ENCODE measurements at regions not wholly inside any gene's neighbourhood (a gene's known extent, or its start where the extent isn't known, plus 50 kb on each side); places are given as distances from the start of the nearest gene placed in this dataset.
A peak's percentile ranks its signal among the peaks of the same experiment; 100 is the strongest.

GRCh38 chr1:69290291-69290690 lies 277.4 kb upstream of the LRRC7 start:
- H3K4me1 Mint-ChIP-seq = no peaks in the 10 kb centered on the region
- no peaks in the 10 kb centered on the region for H3K36me3 Mint-ChIP-seq
- no peak overlapping the region for H3K27ac Mint-ChIP-seq
- H3K9me3 Mint-ChIP-seq = peaks cover 11% of the 10 kb centered on the region
- no peak overlapping the region for H3K4me3 Mint-ChIP-seq
- DNase-seq (ENCODE audit: low spot score in 2 of 2) (no peak), ATAC-seq (no peak)

- ATAC-seq (no peak), DNase-seq (ENCODE audit: low spot score in 2 of 2) (no peak)
- Mint-ChIP-seq H3K36me3 (no peaks in the 10 kb centered on the region), H3K4me1 (no peaks in the 10 kb centered on the region), H3K9me3 (peaks cover 11% of the 10 kb centered on the region), H3K27ac (no peak overlapping the region), H3K4me3 (no peak overlapping the region)
Observed at GRCh38 chr1:69291541-69291940, 276.2 kb upstream of the LRRC7 start.

- ATAC-seq (no peak), DNase-seq (ENCODE audit: low spot score in 2 of 2) (no peak)
- H3K4me1 Mint-ChIP-seq = no peaks in the 10 kb centered on the region
- no peak overlapping the region for H3K4me3 Mint-ChIP-seq
- no peak overlapping the region for H3K27ac Mint-ChIP-seq
- H3K9me3 Mint-ChIP-seq = peaks cover 10% of the 10 kb centered on the region
- H3K36me3 Mint-ChIP-seq = no peaks in the 10 kb centered on the region
Observed at GRCh38 chr1:69292833-69293232, 274.9 kb upstream of the LRRC7 start.

DNA sequence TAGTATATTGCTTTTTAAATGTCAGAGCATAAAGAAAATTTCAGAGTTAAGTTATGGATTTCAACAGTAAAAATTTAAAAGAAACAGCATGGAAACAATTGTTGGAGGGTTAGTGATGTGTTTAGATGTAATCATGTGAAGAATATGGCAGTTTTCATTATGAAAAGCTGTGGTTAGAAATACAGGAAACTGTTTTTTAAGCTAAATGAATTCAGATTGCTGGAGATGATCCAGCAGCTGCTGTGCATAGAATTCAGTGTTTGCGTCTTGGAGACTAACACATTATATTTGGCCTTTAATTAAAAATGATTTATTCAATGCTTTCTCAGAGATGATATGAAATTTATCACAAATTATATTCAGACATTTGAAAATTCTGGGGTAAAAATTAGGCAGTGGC lies 273.6 kb upstream of the LRRC7 start:
- Mint-ChIP-seq H3K9me3 (peaks cover 10% of the 10 kb centered on the region), H3K4me3 (no peak overlapping the region), H3K36me3 (no peaks in the 10 kb centered on the region), H3K4me1 (no peaks in the 10 kb centered on the region), H3K27ac (no peak overlapping the region)
- DNase-seq (ENCODE audit: low spot score in 2 of 2) (no peak), ATAC-seq (no peak)

GRCh38 chr1:69295265-69295664 lies 272.5 kb upstream of the LRRC7 start:
- DNase-seq (ENCODE audit: low spot score in 2 of 2) (no peak), ATAC-seq (no peak)
- H3K4me1 Mint-ChIP-seq = no peaks in the 10 kb centered on the region
- no peaks in the 10 kb centered on the region for H3K36me3 Mint-ChIP-seq
- no peak overlapping the region for H3K27ac Mint-ChIP-seq
- no peak overlapping the region for H3K4me3 Mint-ChIP-seq
- H3K9me3 Mint-ChIP-seq = peaks cover 6% of the 10 kb centered on the region

DNA sequence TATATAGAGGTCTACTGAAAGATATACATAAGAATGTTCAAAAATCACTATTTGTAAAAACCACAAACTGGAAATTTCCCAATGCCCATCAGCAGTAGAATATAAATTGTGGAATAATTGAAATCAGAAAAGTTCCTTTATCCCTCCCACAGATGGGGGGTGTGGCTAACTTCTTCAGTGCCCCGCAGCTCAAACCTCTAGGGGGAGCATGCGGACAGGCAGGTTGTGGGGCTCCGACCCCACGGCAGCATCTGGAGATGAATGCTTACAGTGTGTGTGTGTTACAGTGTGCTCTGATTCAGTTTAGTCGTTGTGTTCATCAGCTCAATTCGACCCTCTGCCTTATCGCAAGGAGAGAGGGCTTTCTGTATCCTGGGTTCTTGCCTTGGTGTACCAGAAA lies 262.1 kb upstream of the LRRC7 start:
- H3K27ac Mint-ChIP-seq = no peak overlapping the region

GRCh38 chr1:69312055-69312732 lies 255.5 kb upstream of the LRRC7 start:
- Mint-ChIP-seq H3K27ac (no peak overlapping the region), H3K4me1 (no peaks in the 10 kb centered on the region), H3K9me3 (peaks cover 7% of the 10 kb centered on the region), H3K4me3 (no peak overlapping the region), H3K36me3 (no peaks in the 10 kb centered on the region)
- DNase-seq (ENCODE audit: low spot score in 2 of 2) = no peak
- no peak for ATAC-seq

More for the DNA sequence above, 262.1 kb upstream of the LRRC7 start:
- H3K4me3 Mint-ChIP-seq = no peak overlapping the region
- DNase-seq (ENCODE audit: low spot score in 2 of 2) = no peak
- H3K4me1 Mint-ChIP-seq = no peaks in the 10 kb centered on the region
- ATAC-seq = no peak
- H3K36me3 Mint-ChIP-seq = no peaks in the 10 kb centered on the region
- H3K9me3 Mint-ChIP-seq = peaks cover 6% of the 10 kb centered on the region

- peaks cover 10% of the 10 kb centered on the region for H3K9me3 Mint-ChIP-seq
- H3K4me3 Mint-ChIP-seq = no peak overlapping the region
- H3K36me3 Mint-ChIP-seq = no peaks in the 10 kb centered on the region
- H3K27ac Mint-ChIP-seq = no peak overlapping the region
- H3K4me1 Mint-ChIP-seq = no peaks in the 10 kb centered on the region
- no peak for ATAC-seq
- DNase-seq (ENCODE audit: low spot score in 2 of 2) = no peak
Observed at GRCh38 chr1:69313118-69313517, 254.6 kb upstream of the LRRC7 start.

- H3K4me1 Mint-ChIP-seq = no peaks in the 10 kb centered on the region
- ATAC-seq = peak; percentile 24
- H3K36me3 Mint-ChIP-seq = no peaks in the 10 kb centered on the region
- no peak overlapping the region for H3K4me3 Mint-ChIP-seq
- H3K9me3 Mint-ChIP-seq = peaks cover 12% of the 10 kb centered on the region
- no peak overlapping the region for H3K27ac Mint-ChIP-seq
- no peak for DNase-seq (ENCODE audit: low spot score in 2 of 2)
Observed at GRCh38 chr1:69315416-69315815, 252.3 kb upstream of the LRRC7 start.

GRCh38 chr1:69315823-69316222 lies 251.9 kb upstream of the LRRC7 start:
- ATAC-seq = no peak

GRCh38 chr1:69319287-69319686 lies 248.4 kb upstream of the LRRC7 start:
- ATAC-seq = no peak
- H3K27ac Mint-ChIP-seq = no peak overlapping the region
- H3K4me3 Mint-ChIP-seq = no peak overlapping the region
- peaks cover 19% of the 10 kb centered on the region for H3K9me3 Mint-ChIP-seq
- no peaks in the 10 kb centered on the region for H3K4me1 Mint-ChIP-seq
- H3K36me3 Mint-ChIP-seq = no peaks in the 10 kb centered on the region
- no peak for DNase-seq (ENCODE audit: low spot score in 2 of 2)

More at GRCh38 chr1:69315823-69316222, 251.9 kb upstream of the LRRC7 start:
- H3K27ac Mint-ChIP-seq = no peak overlapping the region
- H3K9me3 Mint-ChIP-seq = peaks cover 12% of the 10 kb centered on the region
- no peaks in the 10 kb centered on the region for H3K36me3 Mint-ChIP-seq
- H3K4me1 Mint-ChIP-seq = no peaks in the 10 kb centered on the region
- DNase-seq (ENCODE audit: low spot score in 2 of 2) = no peak
- H3K4me3 Mint-ChIP-seq = no peak overlapping the region

- ATAC-seq (no peak), DNase-seq (ENCODE audit: low spot score in 2 of 2) (no peak)
- Mint-ChIP-seq H3K27ac (no peak overlapping the region), H3K9me3 (peaks cover 15% of the 10 kb centered on the region), H3K4me3 (no peak overlapping the region), H3K4me1 (no peaks in the 10 kb centered on the region), H3K36me3 (no peaks in the 10 kb centered on the region)
Observed at GRCh38 chr1:69320757-69321211, 246.9 kb upstream of the LRRC7 start.

GRCh38 chr1:69321311-69321710 lies 246.4 kb upstream of the LRRC7 start:
- H3K4me3 Mint-ChIP-seq = no peak overlapping the region
- DNase-seq (ENCODE audit: low spot score in 2 of 2) (no peak), ATAC-seq (no peak)
- H3K36me3 Mint-ChIP-seq = no peaks in the 10 kb centered on the region
- no peak overlapping the region for H3K27ac Mint-ChIP-seq
- H3K4me1 Mint-ChIP-seq = no peaks in the 10 kb centered on the region
- H3K9me3 Mint-ChIP-seq = peaks cover 15% of the 10 kb centered on the region

DNA sequence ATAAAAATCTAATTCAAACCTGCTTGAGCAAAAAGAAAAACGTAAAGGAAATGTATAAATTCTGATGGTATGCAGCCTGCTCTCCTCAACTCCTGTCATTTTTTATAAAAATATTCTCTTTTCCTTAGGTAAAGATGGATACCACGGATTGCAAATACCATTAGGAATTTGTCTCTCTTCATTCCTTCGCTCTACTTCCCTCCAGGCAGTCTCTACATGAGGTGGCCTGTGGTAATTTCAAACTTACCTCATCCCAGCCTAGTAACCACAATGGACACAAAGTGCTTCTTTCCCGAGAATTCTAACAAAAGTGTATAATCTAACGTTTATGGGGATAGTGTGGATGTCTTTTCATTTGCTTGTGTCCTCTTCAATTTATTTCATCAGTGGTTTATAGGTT lies 239.5 kb upstream of the LRRC7 start:
- H3K27ac Mint-ChIP-seq = no peak overlapping the region
- H3K9me3 Mint-ChIP-seq = peaks cover 29% of the 10 kb centered on the region
- no peaks in the 10 kb centered on the region for H3K4me1 Mint-ChIP-seq
- no peaks in the 10 kb centered on the region for H3K36me3 Mint-ChIP-seq
- ATAC-seq = no peak
- DNase-seq (ENCODE audit: low spot score in 2 of 2) = no peak
- H3K4me3 Mint-ChIP-seq = no peak overlapping the region

DNA sequence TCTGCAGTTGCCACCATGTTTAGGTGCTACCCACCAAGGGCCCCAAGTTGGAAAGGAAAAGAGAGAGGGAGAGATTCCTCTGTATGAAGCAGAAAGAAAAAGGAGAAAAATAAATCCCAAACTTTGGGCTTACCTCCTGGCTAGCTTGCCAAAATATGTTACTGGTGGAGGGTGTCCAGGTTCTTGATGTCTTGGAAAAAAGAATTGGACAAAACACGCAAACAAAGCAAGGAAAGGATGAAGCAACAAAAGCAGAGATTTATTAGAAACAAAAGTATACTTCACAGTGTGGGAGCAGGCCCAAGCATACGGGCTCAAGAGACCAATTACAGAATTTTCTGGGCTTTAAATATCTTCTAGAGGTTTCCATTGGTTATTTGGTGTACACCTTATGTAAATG lies 204.5 kb upstream of the LRRC7 start:
- DNase-seq (ENCODE audit: low spot score in 2 of 2) (no peak), ATAC-seq (no peak)
- Mint-ChIP-seq H3K27ac (no peak overlapping the region), H3K36me3 (no peaks in the 10 kb centered on the region), H3K4me3 (no peak overlapping the region), H3K4me1 (no peaks in the 10 kb centered on the region), H3K9me3 (peaks cover 7% of the 10 kb centered on the region)

- DNase-seq (ENCODE audit: low spot score in 2 of 2) (no peak), ATAC-seq (no peak)
- Mint-ChIP-seq H3K27ac (no peak overlapping the region), H3K36me3 (no peaks in the 10 kb centered on the region), H3K4me1 (no peaks in the 10 kb centered on the region), H3K9me3 (peaks cover 16% of the 10 kb centered on the region), H3K4me3 (no peak overlapping the region)
Observed at GRCh38 chr1:69373520-69373919, 194.2 kb upstream of the LRRC7 start.

- H3K4me1 Mint-ChIP-seq = no peaks in the 10 kb centered on the region
- no peak for ATAC-seq
- H3K4me3 Mint-ChIP-seq = no peak overlapping the region
- no peak for DNase-seq (ENCODE audit: low spot score in 2 of 2)
- no peak overlapping the region for H3K27ac Mint-ChIP-seq
- H3K36me3 Mint-ChIP-seq = no peaks in the 10 kb centered on the region
- peaks cover 11% of the 10 kb centered on the region for H3K9me3 Mint-ChIP-seq
Observed at GRCh38 chr1:69376408-69376807, 191.3 kb upstream of the LRRC7 start.

All from stimulated activated effector memory CD8-positive, alpha-beta T cell treated with anti-CD3 and anti-CD28 coated beads, Interleukin-12 subunit alpha, Interleukin-12 subunit beta, amount 100 ng/mL, for 72 hours (primary cell).